GM21825 (cell line): ENCODE measurements at regions not wholly inside any gene's neighbourhood (a gene's known extent, or its start where the extent isn't known, plus 50 kb on each side); places are given as distances from the start of the nearest gene placed in this dataset.

Source experiments
- ATAC-seq: cut with Tn5 transposase; IDR thresholded peaks from one replicate; pipeline ENCODE4 v1.9.1; 2021; ENCODE audit warnings: mild to moderate bottlenecking, moderate library complexity; ENCODE audit not compliant: unreplicated experiment

DNA sequence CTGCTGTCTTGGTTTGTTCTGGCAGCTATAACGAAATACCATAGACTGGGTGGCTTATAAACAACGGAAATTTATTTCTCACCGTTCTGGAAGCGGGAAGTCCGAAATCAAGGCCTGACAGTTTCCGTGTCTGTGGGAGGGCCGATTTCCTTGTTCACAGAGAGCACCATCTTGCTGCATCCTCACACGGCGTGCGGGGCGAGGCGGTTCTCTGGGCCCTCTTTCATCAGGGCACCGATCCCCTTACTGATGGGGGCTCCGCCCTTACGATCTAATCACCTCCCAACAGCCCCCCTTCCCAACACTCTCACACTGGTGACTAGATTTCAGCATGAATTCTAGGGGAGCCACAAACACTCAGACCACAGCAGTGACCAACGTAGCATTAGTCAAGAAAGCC, 578.3 kb upstream of the FAT1 start:
- no peak for ATAC-seq

- ATAC-seq: no peak
Observed at GRCh38 chr4:187302457-187303150, 578.9 kb upstream of the FAT1 start.

DNA sequence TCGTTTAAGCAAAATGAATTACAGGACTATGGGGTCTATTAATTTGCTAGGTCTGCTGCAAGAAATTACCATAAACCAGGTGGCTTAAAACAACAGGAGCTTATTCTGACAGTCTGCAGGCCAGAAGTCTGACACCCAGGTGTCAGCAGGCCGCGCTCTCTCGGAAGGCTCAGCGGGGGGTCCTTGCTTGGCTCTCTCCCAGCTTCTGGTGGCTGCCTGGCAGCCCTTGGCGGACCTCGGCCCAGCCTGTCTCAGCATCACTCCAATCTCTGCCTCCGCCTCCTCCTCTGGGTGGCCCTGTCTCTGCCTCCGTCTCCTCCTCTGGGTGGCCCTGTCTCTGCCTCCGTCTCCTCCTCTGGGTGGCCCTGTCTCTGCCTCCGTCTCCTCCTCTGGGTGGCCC, 580.5 kb upstream of the FAT1 start:
- ATAC-seq: no peak

DNA sequence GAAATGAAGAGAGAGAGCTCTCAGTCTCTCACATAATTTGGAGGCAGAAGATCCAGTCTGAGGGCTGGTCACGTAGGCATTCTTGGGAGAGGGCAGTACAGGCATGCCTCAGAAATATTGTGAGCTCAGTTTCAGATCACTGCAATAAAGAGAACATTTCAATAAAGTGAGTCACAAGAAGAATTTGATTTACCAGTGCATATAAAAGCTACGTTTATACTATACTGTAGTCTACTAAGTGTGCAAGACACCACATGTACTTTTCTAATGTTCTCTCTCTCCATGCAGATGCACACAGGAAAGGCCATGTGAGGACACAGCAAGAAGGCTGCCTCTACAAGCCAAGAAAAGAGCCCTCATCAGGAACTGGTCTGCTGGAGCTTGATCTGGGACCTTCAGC, 583.5 kb upstream of the FAT1 start:
- no peak for ATAC-seq

GRCh38 chr4:187309456-187309855, 585.8 kb upstream of the FAT1 start:
- ATAC-seq: no peak

- ATAC-seq: no peak
Observed at GRCh38 chr4:187312299-187312698, 588.6 kb upstream of the FAT1 start.

GRCh38 chr4:187317799-187318198, 594.1 kb upstream of the FAT1 start:
- no peak for ATAC-seq

DNA sequence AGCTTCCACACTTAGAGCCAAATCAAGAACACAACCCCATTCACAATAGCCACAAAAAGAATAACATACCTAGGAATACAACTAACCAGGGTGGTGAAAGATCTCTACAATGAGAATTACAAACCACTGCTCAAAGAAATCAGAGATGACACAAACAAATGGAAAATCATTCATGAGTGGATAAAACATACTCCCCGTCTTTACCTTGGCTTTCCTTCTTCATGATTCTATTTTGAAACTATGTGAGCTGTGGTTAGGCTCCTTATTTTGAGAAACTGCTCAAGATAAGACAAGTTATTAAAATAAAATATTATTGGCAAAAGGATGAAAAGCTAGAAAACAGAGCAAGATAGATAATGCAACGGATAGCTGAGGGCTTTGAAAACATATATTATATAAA, 598.1 kb upstream of the FAT1 start:
- ATAC-seq: no peak

- ATAC-seq: no peak
Observed at GRCh38 chr4:187332141-187332540, 608.5 kb upstream of the FAT1 start.

DNA sequence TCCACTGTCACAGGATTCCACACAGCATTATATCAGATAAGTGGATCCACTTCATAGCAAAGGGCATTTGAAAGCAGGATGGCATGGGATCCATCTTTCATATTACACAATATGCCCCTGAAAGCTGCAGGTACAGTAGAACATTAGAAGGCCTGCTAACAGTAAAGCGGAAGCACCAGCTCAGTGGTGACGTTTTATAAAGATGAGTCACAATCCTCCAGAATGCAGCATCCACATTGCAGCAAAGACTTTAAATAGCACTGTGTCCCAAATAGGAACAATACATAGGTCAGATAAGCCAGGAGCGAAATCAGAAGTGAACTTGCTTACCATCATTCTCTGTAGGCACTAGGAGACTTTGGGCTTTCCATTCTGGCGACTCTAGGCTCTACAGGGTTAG, 609.5 kb upstream of the FAT1 start:
- ATAC-seq: no peak

DNA sequence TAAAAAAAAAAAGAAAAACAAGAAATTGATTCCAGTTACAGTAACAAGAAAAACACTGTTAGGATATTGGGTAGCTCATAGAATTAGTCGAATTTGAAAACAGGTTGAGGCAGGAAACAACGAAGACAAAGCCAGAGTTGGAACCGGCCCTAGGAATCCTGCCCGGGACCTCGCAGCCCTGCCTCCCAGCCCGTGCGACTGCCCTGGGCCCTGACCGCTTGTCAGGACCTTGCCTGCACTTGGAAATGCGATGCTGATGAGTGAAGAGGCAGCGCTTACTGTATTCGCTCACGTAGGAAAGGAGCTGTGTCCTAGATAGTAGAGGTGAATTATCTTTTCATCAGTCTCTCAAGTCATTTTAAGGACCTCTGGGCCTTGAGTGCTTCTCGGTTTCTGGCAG, 611.7 kb upstream of the FAT1 start:
- no peak for ATAC-seq

DNA sequence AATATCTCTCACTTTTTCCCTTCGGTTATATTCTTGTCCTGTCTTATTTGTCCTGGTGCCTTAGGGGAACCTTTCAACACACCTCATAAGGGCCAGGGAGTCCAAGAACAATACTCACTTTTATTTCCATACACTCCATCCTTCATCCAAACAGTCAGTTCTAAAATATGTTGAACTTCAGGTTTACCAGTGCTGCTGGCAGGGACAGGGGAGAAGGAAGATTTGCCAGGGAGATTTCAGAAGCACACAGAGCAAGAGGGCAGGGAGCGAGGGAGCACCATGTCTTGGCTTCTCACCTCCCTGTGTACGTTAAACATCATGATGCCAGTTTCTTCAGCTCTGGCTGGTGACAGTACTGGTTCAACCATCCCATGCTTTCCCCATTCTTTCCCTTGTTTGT, 631.1 kb upstream of the FAT1 start:
- ATAC-seq: no peak

DNA sequence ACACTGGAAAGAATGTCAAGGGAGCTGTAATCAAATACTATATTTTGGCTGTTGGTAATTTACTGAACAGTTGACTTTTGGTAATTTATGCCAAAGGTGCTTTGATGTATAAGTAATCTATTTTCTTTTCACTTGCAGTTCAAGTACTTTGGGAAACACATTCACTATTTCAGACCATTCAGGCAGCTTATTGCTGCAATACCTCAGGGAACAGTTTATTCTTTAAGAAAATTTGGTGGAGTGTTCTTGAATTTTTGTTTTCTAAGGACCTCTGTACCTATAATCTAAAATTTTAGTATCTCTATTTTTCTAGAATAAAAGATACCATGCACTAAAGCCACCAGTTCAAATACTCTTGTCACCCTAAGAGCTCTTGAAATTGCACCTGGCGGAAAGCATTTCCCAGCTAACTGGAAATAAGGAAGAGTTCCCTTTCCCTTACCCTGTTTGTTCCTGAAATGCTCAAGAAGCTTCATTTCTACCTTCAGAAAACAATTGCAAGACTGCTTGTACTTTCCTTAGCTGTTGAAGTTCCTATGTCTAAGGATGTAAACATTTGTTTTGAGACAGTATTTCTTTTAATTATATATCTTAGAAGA, 633.5 kb upstream of the FAT1 start:
- no peak for ATAC-seq

DNA sequence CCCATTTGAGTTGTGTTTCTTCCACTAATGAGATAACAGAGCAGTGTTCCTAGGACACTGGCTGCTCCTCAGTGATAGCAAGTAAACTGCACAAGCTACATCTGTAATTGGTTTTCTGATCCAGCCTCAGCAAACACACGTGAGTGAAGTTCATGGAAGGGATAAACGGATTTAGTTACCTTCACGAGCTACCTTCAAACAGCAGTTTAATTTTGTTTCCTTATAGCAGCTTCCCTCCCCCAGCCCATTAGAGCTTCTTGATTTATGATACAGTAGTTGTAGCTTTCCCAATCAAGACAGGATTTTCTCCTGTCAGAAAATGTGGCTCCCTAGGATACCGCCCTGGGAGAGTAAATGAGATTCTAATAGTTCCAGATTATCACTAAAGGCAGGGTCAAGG, 634.2 kb upstream of the FAT1 start:
- ATAC-seq: no peak

DNA sequence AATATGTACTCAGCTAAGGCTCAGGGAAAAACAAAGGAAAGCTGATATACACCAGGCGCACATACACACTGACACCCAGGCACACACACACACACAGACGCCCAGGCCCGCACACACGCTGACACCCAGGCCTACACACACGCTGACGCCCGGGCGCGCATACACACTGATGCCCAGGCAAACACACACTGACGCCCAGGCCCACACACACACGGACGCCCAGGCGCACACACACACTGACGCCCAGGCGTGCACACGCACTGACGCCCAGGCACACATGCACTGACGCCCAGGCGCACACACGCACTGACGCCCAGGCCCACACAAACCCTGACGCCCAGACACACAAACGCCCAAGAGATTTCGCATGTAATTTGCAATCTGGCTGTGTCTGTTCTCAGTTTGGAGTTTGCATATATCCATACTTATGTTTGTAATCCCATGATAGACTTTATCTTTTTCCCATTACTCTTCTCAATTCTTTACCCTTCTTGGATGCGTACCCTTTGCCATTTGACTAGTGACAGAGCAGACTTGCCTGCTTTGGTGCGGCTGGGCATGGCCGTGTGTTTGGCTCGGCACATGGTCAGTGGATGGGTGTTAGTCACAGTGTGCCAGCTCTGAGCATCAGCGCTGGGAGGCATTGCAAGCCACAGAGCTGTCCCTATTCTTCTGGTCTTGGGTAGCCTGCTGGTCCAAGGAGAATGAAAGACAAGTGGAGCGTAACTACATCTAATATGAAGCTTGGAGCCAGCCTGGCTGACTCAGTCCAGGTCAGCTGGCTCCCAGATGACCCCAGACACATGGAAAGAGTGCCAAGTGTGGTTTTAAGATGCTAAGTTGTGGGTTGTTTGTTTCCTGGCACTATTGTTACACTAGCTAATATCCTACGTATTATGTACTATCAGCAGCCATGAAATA, 632.4 kb upstream of the ZFP42 start:
- no peak for ATAC-seq

GRCh38 chr4:187364401-187364800, 631.2 kb upstream of the ZFP42 start:
- no peak for ATAC-seq

GRCh38 chr4:187364851-187365250, 630.7 kb upstream of the ZFP42 start:
- ATAC-seq: no peak

DNA sequence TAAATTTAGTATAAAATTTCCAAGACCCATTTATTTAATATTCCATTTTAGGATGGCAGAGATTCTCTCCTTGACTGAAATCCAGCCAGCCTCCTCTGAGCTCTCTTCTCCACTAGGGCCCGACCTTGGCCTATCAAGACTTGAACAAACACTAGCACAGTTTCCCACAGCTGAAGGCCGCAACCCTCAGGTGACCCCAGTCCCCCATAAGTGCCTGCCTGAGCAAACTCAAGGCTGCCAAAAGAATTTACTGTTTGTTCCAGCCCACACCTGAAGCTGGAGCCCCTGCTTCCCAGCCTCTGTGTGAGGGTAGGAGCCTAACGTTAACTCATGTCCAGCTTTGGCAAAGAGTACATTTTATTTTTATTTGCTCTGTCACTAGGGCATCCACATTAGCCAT, 629.0 kb upstream of the ZFP42 start:
- no peak for ATAC-seq

GRCh38 chr4:187370918-187371317, 624.7 kb upstream of the ZFP42 start:
- no peak for ATAC-seq

DNA sequence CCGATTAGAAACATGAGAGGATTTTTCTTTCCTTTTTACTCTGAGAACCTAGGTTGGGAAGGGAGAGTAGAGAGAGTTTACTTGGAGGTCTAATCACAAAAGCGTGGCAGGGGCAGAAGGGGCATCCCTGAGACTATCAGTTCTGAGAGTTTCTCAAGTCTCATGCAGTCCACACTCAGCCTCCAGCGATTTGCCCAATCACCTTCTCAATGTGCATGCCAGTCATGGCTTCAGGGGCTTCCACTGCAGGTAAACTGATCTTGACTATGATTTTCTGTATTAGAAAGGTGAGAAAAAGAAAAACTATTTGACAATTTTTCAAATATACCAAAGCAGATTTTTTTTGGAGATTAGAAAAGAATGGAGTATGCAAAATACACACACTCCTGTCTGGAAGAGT, 617.1 kb upstream of the ZFP42 start:
- no peak for ATAC-seq

GRCh38 chr4:187380181-187380581, 615.4 kb upstream of the ZFP42 start:
- no peak for ATAC-seq

DNA sequence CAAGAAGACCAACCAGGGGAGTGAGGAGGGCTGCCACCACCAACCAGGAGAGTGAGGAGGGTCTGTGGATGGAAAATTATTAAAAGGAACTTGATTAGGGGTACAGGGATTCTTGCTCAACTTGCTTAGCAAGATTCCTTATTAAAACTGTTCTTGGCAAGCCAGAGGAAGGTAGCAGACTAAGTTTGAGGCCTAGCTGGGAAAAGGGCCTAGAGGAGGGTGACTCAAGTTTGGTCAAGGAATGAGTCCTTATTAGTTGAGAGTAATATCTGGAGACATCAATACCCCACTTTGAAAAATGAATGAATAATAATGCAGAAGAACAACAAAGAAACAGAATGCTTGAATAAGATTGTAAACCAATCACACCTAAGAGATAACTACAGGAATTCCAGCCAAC, 612.4 kb upstream of the ZFP42 start:
- no peak for ATAC-seq
